Pancreas (tissue), 10 donors: ENCODE measurements at regions not wholly inside any gene's neighbourhood (a gene's known extent, or its start where the extent isn't known, plus 50 kb on each side); places are given as distances from the start of the nearest gene placed in this dataset.
A peak's percentile ranks its signal among the peaks of the same experiment; 100 is the strongest.

Source experiments
- ATAC-seq, 4 donors: fragments of 200-7000 bp; cut with Tn5 transposase; one replicate each; pipeline versions ENCODE4 v1.8.0 to v1.9.1; 2020; ENCODE audit warnings: mild to moderate bottlenecking in 4 of 4, moderate library complexity in 4 of 4
- DNase-seq, 6 donors: peaks; one replicate each; pipeline ENCODE4 v3.0.0-alpha.2; 2020
- FAIRE-seq: peaks from 2 replicates; lab custom pipeline; 2012; peaks lifted over from hg19 to GRCh38; lab: Jason Lieb, UNC
- H3K27ac ChIP-seq, 4 donors: fragments of 200-600 bp; sonication (generic); 1 replicate in 3 of 4; 2 replicates in 1 of 4; pipeline versions ENCODE4 v1.5.0 to v1.8.0; 2020
- H3K27me3 ChIP-seq, 4 donors: fragments of 200-600 bp; one replicate each; pipeline ENCODE4 v1.8.0; 2021
- H3K36me3 ChIP-seq, 3 donors: fragments of 200-600 bp; sonication (generic) in 1 of 3; one replicate each; pipeline versions ENCODE4 v1.5.0 to v1.8.0; 2020 to 2021
- H3K4me1 ChIP-seq, 3 donors: fragments of 200-600 bp; one replicate each; pipeline ENCODE4 v1.8.0; 2021
- H3K4me3 ChIP-seq, 4 donors: fragments of 200-600 bp; sonication (generic) in 2 of 4; one replicate each; pipeline versions ENCODE4 v1.5.0 to v1.8.0; 2020 to 2021
- H3K9me3 ChIP-seq, 4 donors: fragments of 200-600 bp; one replicate each; pipeline ENCODE4 v1.8.0; 2021
- CTCF ChIP-seq, 4 donors: fragments of 200-600 bp; sonication (generic) in 3 of 4; IDR thresholded peaks; one replicate each; pipeline versions ENCODE4 v1.5.0 to v1.8.0; 2021; ENCODE audit warnings: antibody characterized with exemption in 4 of 4
- WGBS, 2 donors: extraction: QIAGEN DNeasy Blood & Tissue Kit; methylation state at CpG; one replicate each; pipeline ENCODE4 v1.1.7; 2013; 5-methylcytosine and 5-hydroxymethylcytosine counted together
- intact Hi-C, 3 donors: fragments of 100-400 bp; cut with DNase I; formaldehyde crosslinking; loops; one replicate each; pipeline versions ENCODE4 v1.11.1 to v1.14.2; 2022
- donor health status: healthy with polysubstance abuse.
- donor health status: DM: no; HTN: no; CAD: no; lungs with moderate emphysema.
- donor health status: DM: no; HTN: no; CAD: no.
- donor health status: control.
- donor health status: control.
- donor health status: Bipolar disorder and iron deficiency.
- donor health status: DM: yes; HTN: yes; CAD: no.
- donor health status: DM: no; HTN: no; CAD: no.
- donor health status: DM: no; HTN: no; CAD: no.
- donor health status: DM: yes; HTN: yes; CAD: no.

GRCh38 chr2:19409046-19409445, 50.6 kb upstream of the OSR1 start:
- DNase-seq (no peak), FAIRE-seq (no peak), ATAC-seq (no peak)
- Histone ChIP-seq H3K4me3 (no peak overlapping the region), H3K36me3 (no peaks in the 10 kb centered on the region), H3K27me3 (peaks cover 0 to 6% (median 0%) of the 10 kb centered on the region in 4 donors), H3K9me3 (no peaks in the 10 kb centered on the region), H3K4me1 (no peaks in the 10 kb centered on the region), H3K27ac (no peak overlapping the region)
- intact Hi-C loops, result no loop called here
- no peak for TF ChIP-seq CTCF (IDR thresholded peaks at IDR 0.05)
- 36 to 51% methylated on average over 2 of the region's 2 CpGs for WGBS, 2 donors

- no peaks in the 10 kb centered on the region for H3K4me1 ChIP-seq
- FAIRE-seq (no peak), DNase-seq (no peak), ATAC-seq (peak in 1 of 4 donors; percentile 42)
- TF ChIP-seq CTCF (IDR thresholded peaks at IDR 0.05), result no peak
- no peaks in the 10 kb centered on the region for H3K9me3 ChIP-seq
- intact Hi-C loops, result no loop called here
- H3K36me3 ChIP-seq, result no peaks in the 10 kb centered on the region
- no peak overlapping the region for H3K27ac ChIP-seq
- peaks cover 0 to 6% (median 0%) of the 10 kb centered on the region in 4 donors for H3K27me3 ChIP-seq
- no peak overlapping the region for H3K4me3 ChIP-seq
Measured at GRCh38 chr2:19408592-19408991, 50.2 kb upstream of the OSR1 start.
